PC-3 (cell line): ENCODE measurements at regions not wholly inside any gene's neighbourhood (a gene's known extent, or its start where the extent isn't known, plus 50 kb on each side); places are given as distances from the start of the nearest gene placed in this dataset.

ENCODE experiments used
- ATAC-seq: fragments of 200-7000 bp; cut with Tn5 transposase; 2 replicates; pipeline ENCODE4 v1.9.1; 2020; ENCODE audit warnings: mild to moderate bottlenecking, moderate library complexity
- BruUV-seq: library from RNA; stranded (reverse); fragments of 400-500 nt; replicated peaks from 2 replicates; lab custom pipeline; 2021; lab: Mats Ljungman, UMichigan
- CTCF ChIA-PET: fragments of 300-600 bp; sonication (Branson Sonifier 250); formaldehyde crosslinking; loops from one replicate; lab custom pipeline; 2022; ENCODE audit warnings: antibody characterized with exemption; lab: Charles Lee
- POLR2A ChIA-PET: fragments of 300-600 bp; sonication (Branson Sonifier 250); formaldehyde crosslinking; loops from one replicate; lab custom pipeline; 2022; ENCODE audit warnings: antibody characterized with exemption; ENCODE audit not compliant: unreplicated experiment; lab: Charles Lee
- DNase-seq: peaks from one replicate; pipeline ENCODE4 v3.0.0-alpha.2; 2015
- H2AFZ ChIP-seq: fragments of 300-600 bp; sonication (generic); 2 replicates; pipeline ENCODE4 v1.6.0; 2016; ENCODE audit warnings: antibody characterized with exemption, low read length
- H3F3A ChIP-seq: fragments of 300-600 bp; sonication (generic); one replicate; pipeline ENCODE4 v1.6.0; 2017; ENCODE audit warnings: antibody characterized with exemption, low read length, control low read depth, mild to moderate bottlenecking; ENCODE audit not compliant: unreplicated experiment
- H3K27ac ChIP-seq: fragments of 300-600 bp; sonication (generic); 2 replicates; pipeline ENCODE4 v1.5.1; 2016; ENCODE audit warnings: mild to moderate bottlenecking, low read length
- H3K27me3 ChIP-seq: fragments of 300-600 bp; sonication (generic); 2 replicates; pipeline ENCODE4 v1.6.1; 2016; ENCODE audit warnings: low read length, mixed read lengths
- H3K36me3 ChIP-seq: fragments of 300-600 bp; sonication (generic); 2 replicates; pipeline ENCODE4 v1.6.1; 2016; ENCODE audit warnings: low read depth, mixed run types, low read length, mixed read lengths
- H3K4me1 ChIP-seq: fragments of 300-600 bp; sonication (generic); 2 replicates; pipeline ENCODE4 v1.5.1; 2016; ENCODE audit warnings: low read length; ENCODE audit not compliant: insufficient read depth
- H3K4me2 ChIP-seq: fragments of 300-600 bp; sonication (generic); 2 replicates; pipeline ENCODE4 v1.6.0; 2016; ENCODE audit warnings: low read length
- H3K4me3 ChIP-seq: fragments of 300-600 bp; sonication (generic); 2 replicates; pipeline ENCODE4 v1.5.1; 2016; ENCODE audit warnings: mild to moderate bottlenecking, low read length, mixed read lengths
- H3K79me2 ChIP-seq: fragments of 300-600 bp; sonication (generic); 2 replicates; pipeline ENCODE4 v1.6.1; 2017; ENCODE audit warnings: low read length, mixed read lengths
- H3K9ac ChIP-seq: fragments of 300-600 bp; sonication (generic); 2 replicates; pipeline ENCODE4 v1.6.0; 2016; ENCODE audit warnings: mild to moderate bottlenecking, low read length
- H3K9me2 ChIP-seq: fragments of 300-600 bp; sonication (generic); replicated peaks from 2 replicates; pipeline ENCODE4 v1.6.1; 2016; ENCODE audit warnings: mixed run types, low read length, mixed read lengths
- H3K9me3 ChIP-seq: fragments of 300-600 bp; sonication (generic); 2 replicates; pipeline ENCODE4 v1.6.1; 2016; ENCODE audit warnings: low read length, mixed read lengths
- H4K20me1 ChIP-seq: fragments of 300-600 bp; sonication (generic); 2 replicates; pipeline ENCODE4 v1.6.1; 2016; ENCODE audit warnings: low read length, mixed read lengths
- CTCF ChIP-seq: fragments of 300-600 bp; sonication (generic); conservative IDR thresholded peaks from 2 replicates; pipeline ENCODE4 v1.5.1; 2017; ENCODE audit warnings: antibody characterized with exemption, low read depth, mild to moderate bottlenecking, low read length
- EZH2 ChIP-seq: fragments of 300-600 bp; sonication (generic); IDR thresholded peaks from one replicate; pipeline ENCODE4 v1.6.1; 2017; ENCODE audit warnings: antibody characterized with exemption, mild to moderate bottlenecking, low read length; ENCODE audit not compliant: unreplicated experiment
- EZH2phosphoT487 ChIP-seq: fragments of 300-600 bp; sonication (generic); IDR thresholded peaks from 2 replicates; pipeline ENCODE4 v1.6.1; 2018; ENCODE audit warnings: mild to moderate bottlenecking, antibody characterized with exemption, low read length, borderline replicate concordance
- intact Hi-C: fragments of 100-400 bp; cut with micrococcal nuclease; formaldehyde crosslinking; loops from 2 replicates; pipeline ENCODE4 v1.9.0; 2023

GRCh38 chr10:35712486-35712885 lies 70.4 kb upstream of the FZD8 start:
- ATAC-seq (0 out of 2 replicates have a peak, but pooled peaks have one; percentile 6), DNase-seq (no peak)
- H3K4me1 ChIP-seq = no peaks in the 10 kb centered on the region
- ChIA-PET CTCF (no interaction called here), POLR2A (no interaction called here)
- no peaks in the 10 kb centered on the region for H3K36me3 ChIP-seq
- no peaks in the 10 kb centered on the region for H3F3A ChIP-seq
- H3K27me3 ChIP-seq = no peaks in the 10 kb centered on the region
- H3K79me2 ChIP-seq = no peaks in the 10 kb centered on the region
- 0 out of 2 replicates have a peak, but pooled peaks cover 4% of the 10 kb centered on the region for H3K9me3 ChIP-seq
- no peak overlapping the region for H2AFZ ChIP-seq
- TF ChIP-seq EZH2 = no peak
- TF ChIP-seq CTCF = no peak
- TF ChIP-seq EZH2phosphoT487 = no peak
- H3K9me2 ChIP-seq = no peaks in the 10 kb centered on the region
- no peak overlapping the region for H3K9ac ChIP-seq
- no peak overlapping the region for H3K4me3 ChIP-seq
- no TSS peak for BruUV-seq
- no peaks in the 10 kb centered on the region for H4K20me1 ChIP-seq
- no peak overlapping the region for H3K4me2 ChIP-seq
- intact Hi-C loops = no loop called here
- no peak overlapping the region for H3K27ac ChIP-seq

- DNase-seq (no peak), ATAC-seq (no peak)
- no peaks in the 10 kb centered on the region for H3K27me3 ChIP-seq
- H4K20me1 ChIP-seq = no peaks in the 10 kb centered on the region
- 0 out of 2 replicates have a peak, but pooled peaks cover 7% of the 10 kb centered on the region for H3K9me3 ChIP-seq
- no peaks in the 10 kb centered on the region for H3K79me2 ChIP-seq
- CTCF ChIA-PET = no interaction called here
- no peaks in the 10 kb centered on the region for H3K4me1 ChIP-seq
- H3K9me2 ChIP-seq = no peaks in the 10 kb centered on the region
- H3K9ac ChIP-seq = no peak overlapping the region
- POLR2A ChIA-PET = no interaction called here
- H3K4me2 ChIP-seq = no peak overlapping the region
- intact Hi-C loops = no loop called here
- BruUV-seq = no TSS peak
- H2AFZ ChIP-seq = no peak overlapping the region
- TF ChIP-seq CTCF (no peak), EZH2 (no peak), EZH2phosphoT487 (no peak)
- H3K27ac ChIP-seq = no peak overlapping the region
- H3K4me3 ChIP-seq = no peak overlapping the region
- H3F3A ChIP-seq = no peaks in the 10 kb centered on the region
- H3K36me3 ChIP-seq = no peaks in the 10 kb centered on the region
Measured at GRCh38 chr10:35711615-35712411, 69.7 kb upstream of the FZD8 start.
